HG03354 (cell line): ENCODE measurements at regions not wholly inside any gene's neighbourhood (a gene's known extent, or its start where the extent isn't known, plus 50 kb on each side); places are given as distances from the start of the nearest gene placed in this dataset.
A peak's percentile ranks its signal among the peaks of the same experiment; 100 is the strongest.
"Not testable (repeated sequence)": the region's sequence is repeated elsewhere in the genome, so short reads cannot be mapped to it uniquely, and the experiment has no call there.

Source experiments
- ATAC-seq: cut with Tn5 transposase; IDR thresholded peaks from one replicate; pipeline ENCODE4 v1.9.1; 2021; ENCODE audit warnings: mild to moderate bottlenecking; ENCODE audit not compliant: unreplicated experiment, poor library complexity, severe bottlenecking

DNA sequence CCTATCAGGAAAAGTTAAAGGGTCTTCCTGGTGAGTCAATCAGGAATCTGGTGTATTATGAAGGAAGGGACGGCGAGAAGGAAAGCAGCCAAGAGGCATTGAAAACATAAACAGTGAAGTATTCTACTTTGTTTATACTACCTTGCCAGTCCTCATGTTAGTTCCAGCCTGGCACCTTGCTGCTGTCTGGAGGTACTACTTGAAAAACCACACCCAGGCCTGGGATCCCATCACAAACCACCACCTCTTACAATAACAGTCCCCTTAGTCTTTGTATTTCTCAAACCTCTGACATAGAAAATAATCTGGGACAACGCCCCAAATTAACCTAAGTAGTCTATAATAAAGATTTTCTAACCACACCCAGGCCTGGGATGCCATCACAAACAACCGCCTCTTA, 676.7 kb upstream of the SOX9 start:
- no peak for ATAC-seq

DNA sequence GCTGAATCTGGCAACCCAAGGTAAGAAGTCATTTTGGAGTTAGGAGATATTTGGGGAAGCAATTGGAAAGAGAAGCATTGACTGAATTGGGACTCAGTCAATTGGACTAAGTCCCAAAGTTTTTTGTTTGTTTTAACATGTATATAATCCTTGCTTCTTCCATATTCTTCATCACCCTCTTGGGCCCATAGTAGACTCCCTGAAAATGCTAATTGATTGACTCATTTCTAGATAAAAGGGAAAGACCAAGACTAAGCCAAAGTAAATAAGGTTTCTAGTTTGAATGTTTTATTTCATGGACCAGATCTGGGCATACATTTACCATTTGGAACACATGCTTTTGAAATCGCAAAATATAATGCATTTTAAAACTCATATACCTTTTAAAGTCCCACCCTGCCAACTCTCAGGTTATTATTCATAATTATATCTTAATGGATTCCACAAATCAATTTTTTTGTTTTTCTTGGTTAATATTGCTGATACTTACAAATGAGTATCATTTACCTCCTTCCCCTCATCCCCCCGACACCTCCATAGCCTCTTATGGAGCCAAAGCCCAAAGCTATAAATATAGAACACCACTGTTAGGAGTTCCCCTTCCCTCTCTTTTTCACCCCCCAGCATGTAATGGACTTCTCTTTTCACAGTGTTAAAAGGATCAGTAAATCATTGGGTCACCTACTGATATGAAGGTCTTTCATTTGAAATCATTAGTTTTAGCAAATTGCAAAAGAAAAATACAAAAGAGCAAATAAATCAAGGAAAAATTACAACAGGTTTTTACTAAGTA, 674.0 kb upstream of the SOX9 start:
- no peak for ATAC-seq

- no peak for ATAC-seq
Measured at GRCh38 chr17:71447644-71448043, 673.2 kb upstream of the SOX9 start.

GRCh38 chr17:71450657-71451056, 670.2 kb upstream of the SOX9 start:
- ATAC-seq, result not testable (repeated sequence)

- no peak for ATAC-seq
Measured at GRCh38 chr17:71453876-71454422, 666.9 kb upstream of the SOX9 start.

GRCh38 chr17:71455219-71455618, 665.6 kb upstream of the SOX9 start:
- ATAC-seq, result no peak

- ATAC-seq, result no peak
Measured at GRCh38 chr17:71458322-71458721, 662.5 kb upstream of the SOX9 start.

DNA sequence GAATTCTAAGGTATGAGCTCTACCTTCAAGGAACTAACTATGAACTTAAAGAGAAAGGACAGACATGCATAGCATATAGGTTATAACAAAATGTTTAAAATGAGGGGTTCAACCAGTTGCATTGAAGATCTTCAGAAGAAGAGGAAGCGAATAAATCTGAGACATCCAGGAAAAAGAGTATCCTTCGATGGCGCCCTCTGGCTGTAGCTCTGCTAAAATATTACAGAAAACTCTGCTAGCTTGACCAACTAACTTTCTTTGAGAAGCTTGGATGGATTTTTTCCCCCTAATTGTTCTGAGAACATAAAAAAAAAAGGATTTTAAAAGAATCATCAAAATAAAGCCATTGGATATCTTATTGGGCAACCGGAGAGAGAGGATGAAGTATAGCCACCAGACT, 659.9 kb upstream of the SOX9 start:
- no peak for ATAC-seq

DNA sequence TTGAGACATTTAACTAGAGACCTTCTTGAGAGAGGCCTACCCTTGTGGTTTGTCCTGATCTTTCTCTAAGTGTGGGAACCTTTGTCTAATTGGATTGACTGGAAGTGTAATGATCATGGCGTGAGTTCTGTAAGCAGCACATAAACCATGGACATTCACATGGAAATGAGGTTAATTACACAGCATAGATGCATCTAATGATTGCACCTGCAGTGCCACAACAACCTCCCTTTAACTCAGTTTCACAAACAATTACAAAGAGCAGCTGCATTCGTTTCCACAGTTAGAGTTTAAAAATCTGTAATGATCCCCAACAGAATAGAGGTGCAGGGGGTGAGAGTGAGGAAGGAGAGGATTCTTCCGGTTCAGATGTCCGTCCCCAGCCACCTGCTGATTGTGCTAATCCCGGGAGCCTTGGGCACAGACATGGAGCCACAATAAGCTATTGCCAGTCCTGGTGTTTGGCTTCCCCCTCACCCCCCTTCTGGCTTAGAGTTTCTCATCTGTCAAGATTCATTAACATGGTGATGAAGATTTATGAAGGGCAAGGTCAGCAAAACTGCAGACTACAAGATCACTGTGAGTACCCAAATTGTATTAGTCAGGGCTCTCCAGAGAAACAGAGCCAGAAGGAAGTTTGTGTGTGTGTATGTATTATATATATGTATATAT, 659.2 kb upstream of the SOX9 start:
- ATAC-seq, result no peak

- no peak for ATAC-seq
Measured at GRCh38 chr17:71464241-71464640, 656.6 kb upstream of the SOX9 start.

DNA sequence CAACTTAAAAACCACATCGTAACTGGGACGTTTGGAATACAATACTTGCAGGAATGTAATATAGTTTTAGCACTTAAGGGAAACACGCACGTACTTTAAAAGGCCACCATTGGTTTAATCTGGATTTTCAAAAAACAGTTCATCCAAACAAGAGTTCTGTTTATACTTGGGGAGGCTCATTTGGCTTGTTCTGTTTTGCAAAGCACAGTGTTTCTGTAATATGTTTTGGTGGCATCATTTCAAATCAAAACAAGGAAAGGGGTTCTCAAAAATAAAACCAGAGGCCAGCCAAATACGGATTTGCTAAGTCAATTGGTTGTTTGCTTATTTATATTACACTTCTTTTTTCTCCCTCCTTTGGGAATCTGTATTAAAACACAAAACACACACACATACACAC, 656.1 kb upstream of the SOX9 start:
- ATAC-seq, result no peak

DNA sequence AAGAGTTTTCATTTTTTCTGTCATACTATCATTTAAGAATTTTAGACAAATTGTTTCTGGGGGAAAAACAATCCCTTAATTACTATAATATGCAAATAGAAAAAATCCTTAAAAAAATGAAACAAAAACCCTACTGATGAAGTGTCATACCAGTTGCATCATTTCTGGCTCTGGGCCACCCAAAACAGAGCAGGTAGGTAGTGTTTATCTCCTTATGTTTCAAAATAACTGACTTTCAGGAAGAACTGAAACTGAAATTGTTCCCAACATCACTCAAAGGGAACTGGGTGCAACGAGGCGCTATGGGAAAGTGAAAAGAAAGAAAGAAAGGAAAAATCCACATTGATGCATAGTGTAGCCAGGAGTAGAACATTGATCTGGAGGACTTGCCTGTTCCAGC, 653.1 kb upstream of the SOX9 start:
- no peak for ATAC-seq

DNA sequence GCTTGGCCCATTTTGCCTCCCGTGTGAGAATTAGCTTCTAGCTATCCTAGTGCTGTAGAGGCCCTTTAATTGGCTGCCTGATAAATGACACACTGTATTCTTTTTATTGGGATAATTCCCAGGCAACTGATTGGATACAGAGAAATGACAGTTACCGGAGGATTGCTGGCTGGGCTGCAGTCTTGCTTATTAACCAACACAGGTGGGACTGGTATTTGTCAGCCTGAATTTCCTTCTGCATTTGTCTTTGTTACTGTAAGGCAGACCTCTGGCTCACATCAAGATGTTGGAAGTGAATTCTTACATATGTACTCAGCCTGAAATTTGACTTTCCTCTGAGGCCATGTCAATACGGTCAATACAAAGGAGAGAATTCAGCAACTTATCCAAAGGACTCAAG, 650.8 kb upstream of the SOX9 start:
- ATAC-seq, result no peak

DNA sequence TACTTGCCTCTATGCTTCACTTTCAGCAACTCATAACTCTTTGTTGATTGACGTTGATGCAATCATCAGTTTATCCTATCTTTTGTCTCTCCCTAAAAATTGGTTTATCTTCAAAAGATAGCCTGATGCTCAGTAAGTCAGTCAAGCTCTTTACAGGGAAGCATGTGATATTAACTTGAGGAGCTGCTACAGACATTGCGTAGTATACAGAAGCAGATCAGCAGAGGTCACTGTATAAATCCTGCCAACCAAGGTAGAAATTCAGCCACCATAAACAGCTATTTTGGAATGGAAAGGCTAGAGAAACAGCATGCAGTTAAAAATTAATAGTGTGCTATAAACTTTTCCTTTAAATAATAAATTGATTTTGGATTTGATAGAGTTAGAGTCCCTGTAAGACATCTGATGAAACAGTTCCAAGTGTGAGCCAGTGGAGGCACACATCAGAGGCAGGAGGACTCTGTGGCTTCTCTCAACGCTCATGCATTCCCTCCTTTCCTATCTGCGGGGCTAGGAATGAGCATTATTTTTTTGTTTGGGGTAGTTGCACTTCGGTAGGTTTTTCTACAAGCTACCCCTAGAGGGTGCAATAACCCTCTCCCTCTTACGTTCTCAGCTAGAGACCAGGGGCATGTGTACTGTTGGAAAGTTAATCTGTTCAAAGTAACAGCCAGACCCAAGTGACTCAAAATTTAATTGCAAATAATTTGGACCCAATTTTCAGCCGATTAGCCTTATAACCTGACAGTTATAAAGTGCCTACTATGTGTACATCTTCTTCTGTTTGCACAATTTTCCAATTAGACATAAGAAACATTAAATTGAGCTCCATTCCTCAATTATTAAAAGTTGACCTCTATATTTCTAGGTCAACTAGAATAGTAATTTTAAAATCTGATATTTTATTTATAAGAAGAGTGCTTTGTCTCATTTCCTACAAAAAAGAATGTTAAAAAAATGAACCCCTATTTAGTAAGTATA, 647.7 kb upstream of the SOX9 start:
- ATAC-seq, result peak; percentile 62

DNA sequence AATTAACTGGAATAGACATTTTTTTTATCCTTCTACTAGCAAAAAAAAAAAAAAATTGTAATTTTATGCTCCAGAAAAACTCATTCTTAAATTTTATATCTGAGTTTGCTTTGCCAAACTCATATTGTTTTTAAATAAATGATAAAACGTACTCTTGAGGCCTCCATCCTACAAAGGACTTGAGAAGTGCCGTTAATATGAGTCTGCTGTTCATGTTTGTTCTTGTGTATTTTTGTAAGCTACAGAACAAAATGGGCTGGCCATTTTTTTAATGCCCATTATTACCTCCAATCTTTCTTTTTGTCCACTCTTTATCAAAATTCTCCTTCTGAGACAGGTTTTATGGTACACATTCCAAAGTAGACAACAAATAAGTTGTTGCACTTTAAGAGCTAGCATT, 643.5 kb upstream of the SOX9 start:
- ATAC-seq, result no peak

DNA sequence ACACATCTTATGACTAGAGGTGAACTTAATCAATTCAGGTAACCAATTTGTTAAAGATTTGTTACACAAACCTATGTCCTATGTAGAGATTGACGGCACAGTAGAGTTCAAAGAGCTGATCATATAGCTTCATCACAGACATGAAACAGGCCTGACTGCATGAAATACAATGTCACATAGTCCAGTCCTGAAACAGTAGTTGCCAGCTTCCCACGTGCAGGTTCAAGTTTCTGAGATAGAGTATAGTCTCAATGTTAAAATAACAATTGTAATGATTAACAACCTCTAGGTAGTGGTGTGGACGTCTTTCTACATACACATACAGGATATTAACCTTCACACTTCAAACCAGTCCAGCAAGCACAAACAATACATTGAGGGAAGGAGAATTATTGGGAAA, 640.7 kb upstream of the SOX9 start:
- no peak for ATAC-seq

- ATAC-seq, result no peak
Measured at GRCh38 chr17:71482625-71483024, 638.2 kb upstream of the SOX9 start.

- no peak for ATAC-seq
Measured at GRCh38 chr17:71484546-71484945, 636.3 kb upstream of the SOX9 start.

DNA sequence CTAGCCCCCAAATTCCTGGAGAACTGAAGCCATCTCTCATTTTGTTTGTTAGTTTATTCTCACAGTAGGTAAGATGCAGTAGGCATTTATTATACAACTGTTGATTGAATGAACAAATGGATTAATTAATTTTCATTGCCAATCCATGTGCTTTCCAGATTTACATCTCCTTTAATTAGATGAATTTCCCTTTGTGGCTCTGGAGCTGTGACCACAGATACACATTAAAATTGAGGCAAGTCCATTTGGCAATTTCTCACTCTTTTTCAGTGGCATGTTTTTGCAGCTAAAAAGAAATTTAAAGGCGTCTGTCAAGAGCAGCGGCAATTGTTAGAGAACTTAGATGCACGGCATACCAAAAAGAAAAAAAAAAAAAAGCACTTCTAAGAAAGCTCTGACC, 635.4 kb upstream of the SOX9 start:
- ATAC-seq, result no peak

DNA sequence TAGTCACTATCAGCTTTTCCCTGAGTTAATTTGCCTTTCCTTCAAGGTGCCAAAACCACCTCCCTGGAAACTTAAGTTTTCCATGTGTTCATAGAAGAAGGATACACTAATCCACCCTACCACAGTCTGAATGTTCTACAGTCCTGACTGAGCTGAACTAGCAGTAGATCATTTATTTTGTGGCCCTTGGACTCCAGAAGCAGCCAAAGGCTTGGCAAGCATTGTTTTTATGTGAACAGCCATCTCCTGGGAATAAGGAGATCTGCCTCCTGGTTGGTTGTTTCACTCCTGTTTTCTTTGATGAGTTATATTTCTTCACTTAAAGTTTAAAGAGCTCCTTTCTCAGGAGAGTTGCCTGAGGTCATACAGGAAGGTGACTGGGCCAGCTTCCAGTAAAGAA, 634.6 kb upstream of the SOX9 start:
- ATAC-seq, result no peak
